HG03439 (cell line): ENCODE measurements at regions not wholly inside any gene's neighbourhood (a gene's known extent, or its start where the extent isn't known, plus 50 kb on each side); places are given as distances from the start of the nearest gene placed in this dataset.

Source experiments
- ATAC-seq: cut with Tn5 transposase; IDR thresholded peaks from one replicate; pipeline ENCODE4 v1.9.1; 2021; ENCODE audit warnings: mild to moderate bottlenecking, moderate library complexity; ENCODE audit not compliant: unreplicated experiment

DNA sequence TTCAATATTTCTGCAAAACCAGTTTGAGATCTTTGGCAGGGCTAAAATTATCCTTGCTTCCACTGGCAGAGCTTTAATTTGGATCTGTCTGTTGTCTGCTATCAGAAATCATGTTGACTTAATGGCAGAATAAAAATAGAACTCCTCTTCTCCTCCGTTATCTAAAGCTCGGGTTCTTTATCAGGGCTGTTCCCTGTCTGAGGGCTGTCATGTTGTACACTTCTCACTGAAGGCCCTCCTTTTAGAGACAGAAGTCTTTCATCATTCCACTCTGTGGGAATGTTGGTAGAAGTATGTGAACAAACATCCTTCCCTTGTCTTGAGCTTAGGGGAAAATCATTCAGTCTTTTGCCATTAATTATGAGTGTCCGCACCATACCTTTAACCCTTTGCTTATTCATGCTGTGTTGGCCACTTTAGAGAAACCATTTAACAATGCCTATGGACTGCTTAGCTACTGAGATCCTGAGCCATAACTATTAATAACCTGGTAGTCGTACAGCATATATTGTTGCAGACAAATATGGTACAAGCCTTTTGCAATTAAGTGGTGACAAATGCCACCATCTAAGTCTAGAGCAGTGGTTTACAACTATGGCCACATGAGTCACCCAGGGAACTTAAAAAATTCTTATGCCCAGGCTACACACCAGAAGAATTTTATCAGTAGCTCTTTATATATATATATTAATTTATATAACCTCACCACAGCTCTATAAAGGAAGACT, 226.0 kb upstream of the TPM1 start:
- ATAC-seq: no peak

- ATAC-seq: no peak
These were observed 223.9 kb upstream of the TPM1 start for GRCh38 chr15:62818691-62819090.

DNA sequence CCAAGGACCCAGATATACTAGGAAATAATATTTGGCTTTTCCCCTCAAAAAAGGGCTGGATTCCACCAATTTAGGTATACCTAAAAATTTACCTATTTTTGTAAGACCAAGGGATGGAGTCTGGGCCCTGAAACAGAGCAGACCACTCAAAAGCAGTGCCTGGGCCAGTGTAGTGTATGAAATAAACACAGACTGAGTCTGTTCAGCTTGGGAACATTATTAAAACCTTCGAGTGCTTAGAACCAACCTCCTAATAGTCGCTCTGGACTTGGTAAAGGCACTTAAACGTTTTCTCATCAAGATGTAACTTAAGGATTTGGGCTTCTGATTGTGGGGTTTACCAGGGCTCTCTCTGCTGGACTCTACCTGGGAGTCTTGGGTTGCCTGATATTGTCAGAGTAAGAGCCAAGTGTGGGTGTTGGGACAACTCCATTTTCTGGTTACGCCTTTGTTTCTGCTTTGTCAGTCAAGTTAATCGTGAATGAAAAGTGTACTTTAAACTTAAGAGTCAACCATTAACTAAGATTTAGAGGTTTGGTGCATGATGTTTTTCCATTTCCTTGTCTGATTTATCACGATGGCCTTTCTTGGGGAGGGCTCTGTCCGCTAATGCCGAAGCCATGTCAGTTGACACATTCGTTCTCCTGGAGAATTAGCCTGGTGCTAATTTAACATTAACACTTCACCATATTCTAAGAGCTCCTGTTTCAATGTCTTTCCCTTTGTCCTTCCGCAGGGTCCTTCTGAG, 221.0 kb upstream of the TPM1 start:
- no peak for ATAC-seq

- no peak for ATAC-seq
These were observed 220.3 kb upstream of the TPM1 start for GRCh38 chr15:62822228-62822627.

- ATAC-seq: no peak
These were observed 219.0 kb upstream of the TPM1 start for GRCh38 chr15:62823561-62823960.

- no peak for ATAC-seq
These were observed 218.2 kb upstream of the TPM1 start for GRCh38 chr15:62824111-62825015.

DNA sequence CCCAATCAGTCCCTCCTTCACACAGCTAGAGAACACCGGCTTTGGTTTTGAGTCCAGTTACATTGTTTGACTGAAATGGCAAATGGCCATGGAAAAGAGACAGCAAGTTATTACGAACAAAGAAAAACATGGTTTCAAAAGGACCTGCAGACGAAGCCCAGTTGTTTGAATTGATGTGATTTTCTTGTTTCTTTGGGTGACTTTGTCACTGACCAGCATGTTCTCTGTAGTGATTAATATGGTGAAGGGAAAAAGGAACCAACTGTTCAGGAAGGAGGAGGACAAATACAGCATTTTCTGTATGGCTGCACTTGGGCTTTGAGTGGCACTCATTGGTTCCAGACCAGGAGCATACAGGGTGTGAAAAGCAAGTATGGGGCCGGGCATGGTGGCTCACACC, 217.4 kb upstream of the TPM1 start:
- ATAC-seq: no peak

GRCh38 chr15:62826561-62826960, 216.0 kb upstream of the TPM1 start:
- ATAC-seq: no peak

GRCh38 chr15:62828364-62828763, 214.2 kb upstream of the TPM1 start:
- no peak for ATAC-seq

DNA sequence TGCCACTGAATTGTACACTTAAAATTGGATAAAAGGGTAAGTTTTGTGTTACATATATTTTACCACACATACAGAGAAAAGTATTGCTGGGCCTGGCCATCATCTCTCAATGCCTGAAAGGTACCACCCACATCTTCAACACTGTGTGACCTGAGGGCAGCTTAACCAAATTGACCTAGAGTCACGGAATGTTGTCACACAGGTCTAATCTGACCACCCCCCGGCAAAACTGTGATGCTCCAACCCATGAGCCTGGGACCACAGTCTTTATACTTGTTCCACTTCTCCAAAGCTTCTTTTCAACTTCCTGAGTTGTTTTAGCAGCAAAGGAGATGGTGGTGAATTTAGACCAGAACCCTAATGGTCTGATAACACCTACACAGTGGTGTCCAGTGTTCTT, 210.3 kb upstream of the TPM1 start:
- ATAC-seq: no peak

DNA sequence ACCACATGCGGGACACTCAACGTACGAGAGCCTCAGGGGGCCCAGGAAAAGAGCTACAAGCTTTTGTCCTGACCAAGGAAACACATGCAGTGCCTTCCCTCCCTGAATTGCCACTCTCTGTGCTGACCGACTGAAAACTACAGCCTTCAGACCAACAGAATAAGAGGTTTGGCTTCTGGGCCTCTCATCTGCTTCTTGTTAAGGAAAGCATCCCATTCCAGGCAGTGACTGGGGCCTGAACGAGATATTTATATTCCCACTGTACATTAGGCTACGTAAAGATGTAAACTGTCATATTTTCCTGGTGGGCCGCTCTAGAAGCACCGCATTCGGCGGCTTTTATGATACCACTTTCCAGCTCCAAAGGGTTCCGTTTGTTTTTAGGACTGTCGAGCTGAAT, 208.9 kb upstream of the TPM1 start:
- no peak for ATAC-seq

DNA sequence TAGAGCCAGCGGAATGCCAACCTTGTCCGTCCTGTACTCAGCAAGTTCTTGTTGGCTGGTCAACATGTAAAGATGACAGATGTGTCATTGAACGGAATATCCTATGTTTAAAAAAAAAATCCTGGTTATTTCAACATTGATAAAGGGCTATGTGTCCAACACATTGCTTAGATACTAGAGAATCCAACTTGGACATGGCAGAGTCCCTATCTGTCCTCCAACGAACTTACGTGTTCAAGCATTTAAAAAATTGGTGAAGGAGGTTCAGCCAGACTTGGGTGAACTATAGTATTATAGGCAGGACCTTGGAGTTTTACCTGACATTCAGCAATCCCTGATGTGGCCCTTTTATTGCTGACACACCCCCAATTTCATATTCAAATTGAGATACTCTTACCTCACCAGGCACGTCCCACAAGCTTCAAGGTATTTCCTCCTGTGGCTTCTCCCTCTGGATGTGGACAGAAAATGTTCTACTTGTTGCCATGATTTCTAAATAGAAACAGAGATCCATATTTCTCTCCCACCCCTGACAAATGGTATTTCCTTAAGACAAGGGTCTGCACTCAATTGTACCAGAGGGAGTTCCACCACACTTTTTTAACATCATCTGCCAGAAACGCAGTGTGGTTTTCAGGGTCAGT, 207.7 kb upstream of the TPM1 start:
- no peak for ATAC-seq

DNA sequence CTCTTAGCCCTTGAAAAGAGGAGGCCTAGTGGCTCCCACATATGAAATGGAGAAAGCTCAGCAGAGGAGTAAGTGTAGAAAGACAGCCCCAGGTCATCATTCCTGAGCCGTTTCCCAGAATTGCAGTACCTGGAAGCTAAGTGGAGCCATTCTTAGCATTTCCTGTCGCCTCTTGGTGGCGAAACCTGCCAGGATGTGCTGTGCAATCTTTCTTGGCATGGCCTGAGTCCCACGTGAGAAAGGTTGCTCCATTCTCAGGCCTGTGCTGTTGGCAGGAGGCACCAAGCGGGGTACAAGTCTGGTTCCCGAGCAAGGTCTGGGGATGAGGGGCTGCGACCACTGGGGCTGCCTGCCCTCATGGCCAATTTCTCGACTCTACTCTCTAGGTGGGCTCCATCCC, 207.2 kb upstream of the TPM1 start:
- no peak for ATAC-seq

DNA sequence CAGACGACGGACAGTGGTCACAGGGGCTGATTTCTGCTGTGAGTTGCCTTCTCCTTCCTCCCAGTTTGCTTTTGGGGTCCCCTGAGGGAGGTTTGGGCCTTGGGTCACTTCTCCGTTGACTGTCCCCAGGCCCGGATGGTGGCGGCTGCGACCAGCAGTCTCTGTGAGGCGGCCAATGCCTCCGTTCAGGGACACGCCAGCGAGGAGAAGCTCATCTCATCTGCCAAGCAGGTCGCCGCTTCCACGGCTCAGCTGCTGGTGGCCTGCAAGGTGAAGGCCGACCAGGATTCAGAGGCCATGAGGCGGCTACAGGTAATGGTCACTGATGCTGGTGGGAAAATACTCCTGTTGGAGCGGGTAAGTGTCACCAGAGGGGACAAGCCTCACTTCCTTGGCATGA, 206.8 kb upstream of the TPM1 start:
- no peak for ATAC-seq

GRCh38 chr15:62840526-62841268, 201.8 kb upstream of the TPM1 start:
- no peak for ATAC-seq

- ATAC-seq: no peak
These were observed 201.3 kb upstream of the TPM1 start for GRCh38 chr15:62841269-62841628.

DNA sequence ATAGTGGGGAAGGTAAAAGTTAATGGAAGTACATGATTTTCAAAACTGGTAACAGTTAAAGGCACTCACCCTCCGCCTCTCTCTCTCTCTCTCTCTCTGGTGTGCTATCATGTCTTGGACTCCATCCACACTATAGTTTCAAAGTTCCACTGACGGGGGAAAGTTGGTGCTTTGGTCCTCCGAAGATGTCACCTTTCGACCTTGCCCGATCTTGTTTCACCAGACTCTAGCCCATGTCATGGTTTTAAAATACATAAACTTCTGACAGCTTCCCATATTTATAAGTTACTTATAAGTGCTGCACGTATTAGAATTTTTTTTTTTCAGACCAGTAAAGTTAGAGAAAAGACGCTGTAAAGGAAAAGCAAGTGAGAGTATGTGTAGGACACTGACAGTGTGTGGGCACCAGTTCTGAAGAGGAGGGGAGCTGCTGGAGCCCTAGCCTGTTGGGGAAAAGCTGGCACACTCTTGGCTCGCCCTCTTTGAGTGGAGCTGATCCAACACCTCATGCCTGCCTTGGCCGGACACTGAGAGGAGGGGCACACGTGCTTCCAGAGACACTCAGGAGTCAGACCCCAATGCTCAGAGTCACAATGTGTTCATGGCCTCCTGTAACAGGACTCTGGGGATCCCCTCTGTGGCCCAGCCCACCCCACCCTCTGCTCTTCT, 200.5 kb upstream of the TPM1 start:
- no peak for ATAC-seq

GRCh38 chr15:62843311-62843710, 199.2 kb upstream of the TPM1 start:
- ATAC-seq: no peak

- ATAC-seq: no peak
These were observed 197.8 kb upstream of the TPM1 start for GRCh38 chr15:62844564-62845240.
